Ishikawa (cell line): ENCODE measurements at regions not wholly inside any gene's neighbourhood (a gene's known extent, or its start where the extent isn't known, plus 50 kb on each side); places are given as distances from the start of the nearest gene placed in this dataset.

Experiments used
- CEBPB ChIP-seq: IDR thresholded peaks from 2 replicates; pipeline ENCODE4 v1.6.1; 2012
- EP300 ChIP-seq: IDR thresholded peaks from 2 replicates; pipeline ENCODE4 v1.6.1; 2012; ENCODE audit warnings: borderline replicate concordance
- FOXM1 ChIP-seq: IDR thresholded peaks from 2 replicates; pipeline ENCODE4 v1.6.1; 2012; ENCODE audit warnings: low read depth, borderline replicate concordance
- NFIC ChIP-seq: IDR thresholded peaks from 2 replicates; pipeline ENCODE4 v1.6.1; 2012
- RAD21 ChIP-seq: IDR thresholded peaks from 2 replicates; pipeline ENCODE4 v1.6.1; 2012; ENCODE audit warnings: low read depth
- TAF1 ChIP-seq: IDR thresholded peaks from 2 replicates; pipeline ENCODE4 v1.6.1; 2012; ENCODE audit warnings: low read depth, mild to moderate bottlenecking
- YY1 ChIP-seq: IDR thresholded peaks from 2 replicates; pipeline ENCODE4 v1.6.1; 2012; ENCODE audit warnings: low read depth
- TF ChIP-seq, protein P1 (sequence below): IDR thresholded peaks from 2 replicates; pipeline ENCODE4 v1.6.1; 2012; ENCODE audit warnings: low read depth, mild to moderate bottlenecking
- TF ChIP-seq, protein P2 (sequence below): IDR thresholded peaks from 2 replicates; pipeline ENCODE4 v1.6.1; 2012

DNA sequence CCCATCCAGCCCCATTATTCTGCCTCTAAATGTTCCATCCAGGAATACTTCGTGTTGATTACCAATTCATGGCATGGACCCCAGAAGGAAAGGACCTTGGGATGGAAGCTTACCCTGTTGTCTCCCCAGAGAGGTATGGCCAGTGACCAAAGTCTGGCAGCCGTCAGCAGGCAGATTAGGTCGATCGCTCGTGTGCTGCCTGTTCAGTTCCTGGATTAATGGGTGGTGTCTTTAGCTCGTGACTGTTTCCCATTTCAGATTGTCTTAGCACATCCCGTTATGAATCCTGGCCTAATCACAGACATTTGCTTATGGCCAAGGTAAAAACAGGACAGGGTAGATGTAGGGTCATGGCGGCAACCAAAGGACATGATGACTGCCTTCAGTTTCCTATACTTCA lies 122.9 kb upstream of the NTF3 start:
- TF ChIP-seq RAD21 (no peak), EP300 (no peak), TAF1 (no peak), CEBPB (no peak), FOXM1 (no peak), YY1 (no peak), NFIC (no peak)
- TF ChIP-seq, protein P1, sequence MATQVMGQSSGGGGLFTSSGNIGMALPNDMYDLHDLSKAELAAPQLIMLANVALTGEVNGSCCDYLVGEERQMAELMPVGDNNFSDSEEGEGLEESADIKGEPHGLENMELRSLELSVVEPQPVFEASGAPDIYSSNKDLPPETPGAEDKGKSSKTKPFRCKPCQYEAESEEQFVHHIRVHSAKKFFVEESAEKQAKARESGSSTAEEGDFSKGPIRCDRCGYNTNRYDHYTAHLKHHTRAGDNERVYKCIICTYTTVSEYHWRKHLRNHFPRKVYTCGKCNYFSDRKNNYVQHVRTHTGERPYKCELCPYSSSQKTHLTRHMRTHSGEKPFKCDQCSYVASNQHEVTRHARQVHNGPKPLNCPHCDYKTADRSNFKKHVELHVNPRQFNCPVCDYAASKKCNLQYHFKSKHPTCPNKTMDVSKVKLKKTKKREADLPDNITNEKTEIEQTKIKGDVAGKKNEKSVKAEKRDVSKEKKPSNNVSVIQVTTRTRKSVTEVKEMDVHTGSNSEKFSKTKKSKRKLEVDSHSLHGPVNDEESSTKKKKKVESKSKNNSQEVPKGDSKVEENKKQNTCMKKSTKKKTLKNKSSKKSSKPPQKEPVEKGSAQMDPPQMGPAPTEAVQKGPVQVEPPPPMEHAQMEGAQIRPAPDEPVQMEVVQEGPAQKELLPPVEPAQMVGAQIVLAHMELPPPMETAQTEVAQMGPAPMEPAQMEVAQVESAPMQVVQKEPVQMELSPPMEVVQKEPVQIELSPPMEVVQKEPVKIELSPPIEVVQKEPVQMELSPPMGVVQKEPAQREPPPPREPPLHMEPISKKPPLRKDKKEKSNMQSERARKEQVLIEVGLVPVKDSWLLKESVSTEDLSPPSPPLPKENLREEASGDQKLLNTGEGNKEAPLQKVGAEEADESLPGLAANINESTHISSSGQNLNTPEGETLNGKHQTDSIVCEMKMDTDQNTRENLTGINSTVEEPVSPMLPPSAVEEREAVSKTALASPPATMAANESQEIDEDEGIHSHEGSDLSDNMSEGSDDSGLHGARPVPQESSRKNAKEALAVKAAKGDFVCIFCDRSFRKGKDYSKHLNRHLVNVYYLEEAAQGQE: no peak
- TF ChIP-seq, protein P2, sequence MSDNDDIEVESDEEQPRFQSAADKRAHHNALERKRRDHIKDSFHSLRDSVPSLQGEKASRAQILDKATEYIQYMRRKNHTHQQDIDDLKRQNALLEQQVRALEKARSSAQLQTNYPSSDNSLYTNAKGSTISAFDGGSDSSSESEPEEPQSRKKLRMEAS: no peak
